Neural cell (in vitro differentiated cells): ENCODE measurements at regions not wholly inside any gene's neighbourhood (a gene's known extent, or its start where the extent isn't known, plus 50 kb on each side); places are given as distances from the start of the nearest gene placed in this dataset.

Source experiments
- H2AFZ ChIP-seq: fragments of 200-600, 300-800 bp; sonication (generic), shearing (Covaris generic); 2 replicates; pipeline ENCODE4 v1.6.0; 2014; ENCODE audit warnings: low read depth, mild to moderate bottlenecking, antibody characterized with exemption, low read length, moderate library complexity
- H3F3A ChIP-seq: fragments of 200-600 bp; shearing (Covaris generic); 2 replicates; pipeline ENCODE4 v1.6.1; 2016; ENCODE audit warnings: mild to moderate bottlenecking, moderate library complexity, mixed read lengths, antibody characterized with exemption, low read length; ENCODE audit not compliant: insufficient read depth, poor library complexity, severe bottlenecking
- H3K27ac ChIP-seq: fragments of 200-600, 300-800 bp; sonication (generic), shearing (Covaris generic); 2 replicates; pipeline ENCODE4 v1.5.1; 2014; ENCODE audit warnings: mild to moderate bottlenecking, low read length, moderate library complexity
- H3K27me3 ChIP-seq: fragments of 300-800, 200-600 bp; sonication (generic), shearing (Covaris generic); 2 replicates; pipeline ENCODE4 v1.6.0; 2014; ENCODE audit warnings: mild to moderate bottlenecking, low read depth, low read length, moderate library complexity; ENCODE audit not compliant: insufficient read depth
- H3K36me3 ChIP-seq: fragments of 300-800, 200-600 bp; sonication (generic), shearing (Covaris generic); 2 replicates; pipeline ENCODE4 v1.5.1; 2014; ENCODE audit warnings: mild to moderate bottlenecking, antibody characterized with exemption, low read length, moderate library complexity; ENCODE audit not compliant: insufficient read depth
- H3K4me2 ChIP-seq: fragments of 300-800, 200-600 bp; sonication (generic), shearing (Covaris generic); 2 replicates; pipeline ENCODE4 v1.6.0; 2014; ENCODE audit warnings: mild to moderate bottlenecking, low read length
- H3K4me3 ChIP-seq: fragments of 300-800, 200-600 bp; sonication (generic), shearing (Covaris generic); 2 replicates; pipeline ENCODE4 v1.5.1; 2014; ENCODE audit warnings: mild to moderate bottlenecking, low read length, moderate library complexity
- H3K79me2 ChIP-seq: fragments of 200-600 bp; shearing (Covaris generic); replicated peaks from 2 replicates; pipeline ENCODE4 v1.6.0; 2014; ENCODE audit warnings: mild to moderate bottlenecking, low read length, moderate library complexity; ENCODE audit not compliant: insufficient read depth
- H3K9ac ChIP-seq: fragments of 300-800, 200-600 bp; sonication (generic), shearing (Covaris generic); 2 replicates; pipeline ENCODE4 v1.6.1; 2016; ENCODE audit warnings: mild to moderate bottlenecking, low read length, mixed read lengths
- H3K9me2 ChIP-seq: fragments of 200-600 bp; shearing (Covaris generic); 2 replicates; pipeline ENCODE4 v1.6.1; 2016; ENCODE audit warnings: mild to moderate bottlenecking, low read length, mixed read lengths; ENCODE audit not compliant: insufficient read depth
- H3K9me3 ChIP-seq: fragments of 200-600, 300-800 bp; sonication (generic), shearing (Covaris generic); 2 replicates; pipeline ENCODE4 v1.6.1; 2016; ENCODE audit warnings: mild to moderate bottlenecking, mixed run types, low read length, moderate library complexity, mixed read lengths
- H4K20me1 ChIP-seq: fragments of 200-600 bp; shearing (Covaris generic); 2 replicates; pipeline ENCODE4 v1.6.1; 2016; ENCODE audit warnings: mild to moderate bottlenecking, mixed run types; ENCODE audit not compliant: insufficient read depth
- CTCF ChIP-seq: fragments of 450-650 bp; IDR thresholded peaks from 2 replicates; pipeline ENCODE4 v1.5.1; 2014; ENCODE audit warnings: antibody characterized with exemption, mild to moderate bottlenecking, moderate library complexity; ENCODE audit not compliant: poor library complexity, severe bottlenecking
- EP300 ChIP-seq: fragments of 450-650 bp; conservative IDR thresholded peaks from 2 replicates; pipeline ENCODE4 v1.6.1; 2014; ENCODE audit warnings: antibody characterized with exemption, mild to moderate bottlenecking, moderate library complexity; ENCODE audit not compliant: poor library complexity, severe bottlenecking
- EZH2 ChIP-seq: fragments of 200-600, 300-800 bp; shearing (Covaris generic), sonication (generic); IDR thresholded peaks from 2 replicates; pipeline ENCODE4 v1.6.1; 2014; ENCODE audit warnings: antibody characterized with exemption, low read length, borderline replicate concordance, mild to moderate bottlenecking; ENCODE audit not compliant: insufficient read depth, poor library complexity, severe bottlenecking
- MXI1 ChIP-seq: fragments of 450-650 bp; conservative IDR thresholded peaks from 2 replicates; pipeline ENCODE4 v1.6.1; 2014; ENCODE audit warnings: antibody characterized with exemption, mild to moderate bottlenecking; ENCODE audit not compliant: poor library complexity, severe bottlenecking
- POLR2AphosphoS5 ChIP-seq: IDR thresholded peaks from 2 replicates; pipeline ENCODE4 v1.6.1; 2012
- RAD21 ChIP-seq: fragments of 450-650 bp; conservative IDR thresholded peaks from 2 replicates; pipeline ENCODE4 v1.6.1; 2014; ENCODE audit warnings: antibody characterized with exemption, mild to moderate bottlenecking, moderate library complexity
- REST ChIP-seq: IDR thresholded peaks from 2 replicates; pipeline ENCODE4 v1.6.1; 2012; ENCODE audit warnings: borderline replicate concordance
- SMC3 ChIP-seq: fragments of 450-650 bp; conservative IDR thresholded peaks from 2 replicates; pipeline ENCODE4 v1.6.1; 2014; ENCODE audit warnings: antibody characterized with exemption, mild to moderate bottlenecking, moderate library complexity; ENCODE audit not compliant: poor library complexity
- TAF1 ChIP-seq: IDR thresholded peaks from 2 replicates; pipeline ENCODE4 v1.6.1; 2012; ENCODE audit warnings: low read depth

GRCh38 chr22:47608421-47608820 lies 846.0 kb downstream of the TBC1D22A start:
- Histone ChIP-seq H3K4me3 (no peak overlapping the region), H3K9ac (no peak overlapping the region), H3K79me2 (no peaks in the 10 kb centered on the region), H3K4me2 (no peak overlapping the region), H3F3A (no peaks in the 10 kb centered on the region), H3K27ac (no peak overlapping the region), H4K20me1 (no peaks in the 10 kb centered on the region), H3K9me2 (no peaks in the 10 kb centered on the region), H3K9me3 (no peaks in the 10 kb centered on the region), H3K36me3 (no peaks in the 10 kb centered on the region), H2AFZ (no peak overlapping the region), H3K27me3 (no peaks in the 10 kb centered on the region)
- TF ChIP-seq EZH2 (no peak), RAD21 (no peak), SMC3 (no peak), TAF1 (no peak)

- Histone ChIP-seq H3K9me3 (no peaks in the 10 kb centered on the region), H3K27me3 (no peaks in the 10 kb centered on the region), H3K79me2 (no peaks in the 10 kb centered on the region), H3K36me3 (no peaks in the 10 kb centered on the region), H3K9ac (no peak overlapping the region), H3K4me3 (no peak overlapping the region), H3K4me2 (no peak overlapping the region), H2AFZ (no peak overlapping the region), H4K20me1 (no peaks in the 10 kb centered on the region), H3K9me2 (no peaks in the 10 kb centered on the region), H3K27ac (no peak overlapping the region), H3F3A (no peaks in the 10 kb centered on the region)
- TF ChIP-seq REST (no peak), MXI1 (no peak), EZH2 (no peak), EP300 (no peak), TAF1 (no peak)
Measured at GRCh38 chr22:47607486-47607885, 845.0 kb downstream of the TBC1D22A start.

- Histone ChIP-seq H2AFZ (no peak overlapping the region), H3K4me3 (no peak overlapping the region), H3K27ac (no peak overlapping the region), H3K36me3 (no peaks in the 10 kb centered on the region), H3K9me2 (no peaks in the 10 kb centered on the region), H3K9ac (no peak overlapping the region), H3F3A (no peaks in the 10 kb centered on the region), H4K20me1 (no peaks in the 10 kb centered on the region), H3K4me2 (no peak overlapping the region), H3K27me3 (no peaks in the 10 kb centered on the region), H3K9me3 (no peaks in the 10 kb centered on the region), H3K79me2 (no peaks in the 10 kb centered on the region)
- no peak for TF ChIP-seq TAF1
- TF ChIP-seq EZH2: no peak
- no peak for TF ChIP-seq REST
- TF ChIP-seq EP300: no peak
- TF ChIP-seq SMC3: no peak
- no peak for TF ChIP-seq RAD21
- TF ChIP-seq MXI1: no peak
- TF ChIP-seq CTCF: no peak
- no peak for TF ChIP-seq POLR2AphosphoS5
Measured at GRCh38 chr22:47606426-47606825, 844.0 kb downstream of the TBC1D22A start.
